CD4-positive, CD25-positive, alpha-beta regulatory T cell (primary cell): ENCODE measurements at regions not wholly inside any gene's neighbourhood (a gene's known extent, or its start where the extent isn't known, plus 50 kb on each side); places are given as distances from the start of the nearest gene placed in this dataset.

Source experiments
- ATAC-seq, 2 donors: fragments of 150-1000 bp; cut with Tn5 transposase; one replicate each; pipeline ENCODE4 v1.10.0; 2021; ENCODE audit warnings: low read depth in 2 of 2, moderate number of reproducible peaks in 2 of 2, moderate library complexity in 1 of 2
- DNase-seq, 3 donors: peaks; one replicate each; pipeline versions ENCODE4 v3.0.0 to v3.0.0-alpha.2; 2012 to 2022; ENCODE audit warnings: mixed read lengths in 1 of 3
- H3K27ac ChIP-seq: one replicate; pipeline ENCODE4 v1.7.0; 2013; ENCODE audit warnings: mild to moderate bottlenecking, low read length; ENCODE audit not compliant: insufficient read depth, poor library complexity, severe bottlenecking
- H3K27me3 ChIP-seq: one replicate; pipeline ENCODE4 v1.7.0; 2013; ENCODE audit warnings: low read length; ENCODE audit not compliant: control insufficient read depth, insufficient read depth
- H3K36me3 ChIP-seq: one replicate; pipeline ENCODE4 v1.7.0; 2013; ENCODE audit warnings: mild to moderate bottlenecking, low read length, moderate library complexity; ENCODE audit not compliant: control insufficient read depth, insufficient read depth
- H3K4me1 ChIP-seq: 2 replicates; pipeline ENCODE4 v1.7.0; 2013; ENCODE audit warnings: mild to moderate bottlenecking, low read length; ENCODE audit not compliant: insufficient read depth, control insufficient read depth, poor library complexity, severe bottlenecking
- H3K4me3 ChIP-seq: one replicate; pipeline ENCODE4 v1.7.0; 2013; ENCODE audit warnings: low read depth, mild to moderate bottlenecking, low read length, moderate library complexity
- H3K9me3 ChIP-seq, 2 experiments: 1 replicate in 1 of 2; 2 replicates in 1 of 2; pipeline ENCODE4 v1.7.0; 2013; ENCODE audit warnings: low read length in 2 of 2, mild to moderate bottlenecking in 1 of 2, moderate library complexity in 1 of 2; ENCODE audit not compliant: control insufficient read depth in 2 of 2
- H3K27ac Mint-ChIP-seq, 3 donors: one replicate each; pipeline ENCODE4 v1.8.0; 2020 to 2022; ENCODE audit warnings: mild to moderate bottlenecking in 3 of 3, mixed read lengths in 3 of 3, moderate library complexity in 2 of 3
- H3K27me3 Mint-ChIP-seq: one replicate; pipeline ENCODE4 v1.8.0; 2022; ENCODE audit warnings: mild to moderate bottlenecking, mixed read lengths
- H3K36me3 Mint-ChIP-seq: one replicate; pipeline ENCODE4 v1.8.0; 2020; ENCODE audit warnings: mixed read lengths
- H3K4me1 Mint-ChIP-seq, 4 donors: one replicate each; pipeline ENCODE4 v1.8.0; 2020 to 2022; ENCODE audit warnings: mixed read lengths in 4 of 4, mild to moderate bottlenecking in 1 of 4
- H3K4me3 Mint-ChIP-seq, 4 donors: one replicate each; pipeline ENCODE4 v1.8.0; 2020 to 2022; ENCODE audit warnings: mild to moderate bottlenecking in 4 of 4, mixed read lengths in 4 of 4, moderate library complexity in 3 of 4
- H3K9me3 Mint-ChIP-seq, 7 donors: one replicate each; pipeline ENCODE4 v1.8.0; 2020 to 2022; ENCODE audit warnings: mixed read lengths in 7 of 7, mild to moderate bottlenecking in 3 of 7, moderate library complexity in 2 of 7

DNA sequence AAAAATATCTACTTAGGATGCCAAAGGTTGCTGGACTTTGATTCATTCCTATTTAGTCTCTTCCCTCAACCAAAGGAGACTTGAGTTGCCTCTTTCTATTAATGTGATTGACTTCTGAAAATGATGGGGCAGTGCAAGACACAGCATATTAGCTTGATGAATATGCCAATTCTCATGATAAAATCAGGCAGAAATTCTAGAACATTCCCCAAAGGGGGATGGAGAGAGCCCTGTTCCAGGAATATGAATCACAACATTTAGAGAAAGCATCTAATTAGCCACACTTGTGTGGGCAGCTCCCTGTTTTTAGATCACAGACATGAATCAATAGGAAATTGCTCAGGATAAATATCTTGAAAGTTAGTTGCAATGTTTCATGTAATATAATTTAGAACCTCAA, 584.0 kb upstream of the CDH8 start:
- Mint-ChIP-seq H3K9me3 (peaks cover 2 to 35% (median 10%) of the 10 kb centered on the region in 7 donors), H3K4me3 (no peak overlapping the region), H3K36me3 (no peaks in the 10 kb centered on the region), H3K27me3 (peaks cover 5% of the 10 kb centered on the region), H3K4me1 (no peaks in the 10 kb centered on the region), H3K27ac (no peak overlapping the region)
- Histone ChIP-seq H3K9me3 (peaks cover 9 to 11% of the 10 kb centered on the region in 2 experiments), H3K36me3 (no peaks in the 10 kb centered on the region), H3K4me3 (no peak overlapping the region), H3K27me3 (no peaks in the 10 kb centered on the region), H3K4me1 (no peaks in the 10 kb centered on the region), H3K27ac (no peak overlapping the region)
- DNase-seq (no peak), ATAC-seq (no peak)

DNA sequence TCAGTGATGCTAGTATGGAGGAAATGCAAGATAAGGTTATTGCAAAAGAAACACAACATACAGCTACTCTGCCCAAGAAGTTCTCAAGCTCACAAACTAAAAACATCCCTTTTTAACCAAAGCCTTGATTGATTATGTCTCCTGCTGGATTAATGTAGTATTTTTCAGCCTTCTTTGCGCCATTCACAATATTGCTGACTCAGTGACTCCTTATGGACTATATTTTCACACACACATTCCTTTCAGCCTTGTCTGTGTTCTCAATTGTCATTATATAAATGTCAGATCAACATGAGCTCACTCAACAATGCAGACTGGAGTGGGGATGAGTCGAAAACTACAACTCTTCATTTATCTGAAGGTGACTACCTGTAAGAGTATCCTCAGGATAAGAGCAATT, 579.3 kb upstream of the CDH8 start:
- Histone ChIP-seq H3K4me1 (no peaks in the 10 kb centered on the region), H3K27me3 (no peaks in the 10 kb centered on the region), H3K27ac (no peak overlapping the region), H3K36me3 (no peaks in the 10 kb centered on the region), H3K4me3 (no peak overlapping the region), H3K9me3 (peaks cover 11 to 15% of the 10 kb centered on the region in 2 experiments)
- no peaks in the 10 kb centered on the region for H3K36me3 Mint-ChIP-seq
- H3K9me3 Mint-ChIP-seq = peaks cover 2 to 37% (median 8%) of the 10 kb centered on the region in 7 donors
- H3K27ac Mint-ChIP-seq = no peak overlapping the region
- ATAC-seq (no peak), DNase-seq (no peak)
- H3K4me3 Mint-ChIP-seq = no peak overlapping the region
- H3K4me1 Mint-ChIP-seq = no peaks in the 10 kb centered on the region
- peaks cover 5% of the 10 kb centered on the region for H3K27me3 Mint-ChIP-seq

DNA sequence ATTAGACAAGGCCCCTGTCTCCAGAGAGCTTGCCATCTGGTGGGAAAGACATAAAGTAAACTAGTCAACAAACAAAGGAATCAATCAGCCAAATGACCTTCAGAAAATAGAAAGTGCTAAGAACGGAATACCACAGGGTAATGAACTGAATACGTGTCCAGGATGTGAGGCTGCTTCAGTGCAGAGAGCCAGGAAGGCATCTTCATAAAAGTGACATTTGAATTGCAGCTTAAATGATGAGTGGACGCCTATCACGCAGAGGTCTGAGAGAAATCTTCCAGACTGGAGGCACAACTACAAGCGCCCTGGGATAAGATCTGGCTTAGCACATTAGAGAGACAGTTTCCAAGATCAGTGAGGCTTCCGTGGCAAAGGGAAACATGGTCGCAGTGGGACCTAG, 574.1 kb upstream of the CDH8 start:
- peaks cover 8% of the 10 kb centered on the region in 2 experiments for H3K9me3 ChIP-seq
- no peaks in the 10 kb centered on the region for H3K4me1 ChIP-seq
- DNase-seq (no peak), ATAC-seq (no peak)
- H3K4me3 Mint-ChIP-seq = no peak overlapping the region
- H3K27me3 ChIP-seq = no peaks in the 10 kb centered on the region
- peaks cover 3% of the 10 kb centered on the region for H3K36me3 Mint-ChIP-seq
- H3K9me3 Mint-ChIP-seq = peaks cover 0 to 33% (median 16%) of the 10 kb centered on the region in 7 donors
- no peaks in the 10 kb centered on the region for H3K36me3 ChIP-seq
- H3K27ac ChIP-seq = no peak overlapping the region
- no peak overlapping the region for H3K4me3 ChIP-seq
- H3K27me3 Mint-ChIP-seq = no peaks in the 10 kb centered on the region
- H3K4me1 Mint-ChIP-seq = no peaks in the 10 kb centered on the region
- no peak overlapping the region for H3K27ac Mint-ChIP-seq

DNA sequence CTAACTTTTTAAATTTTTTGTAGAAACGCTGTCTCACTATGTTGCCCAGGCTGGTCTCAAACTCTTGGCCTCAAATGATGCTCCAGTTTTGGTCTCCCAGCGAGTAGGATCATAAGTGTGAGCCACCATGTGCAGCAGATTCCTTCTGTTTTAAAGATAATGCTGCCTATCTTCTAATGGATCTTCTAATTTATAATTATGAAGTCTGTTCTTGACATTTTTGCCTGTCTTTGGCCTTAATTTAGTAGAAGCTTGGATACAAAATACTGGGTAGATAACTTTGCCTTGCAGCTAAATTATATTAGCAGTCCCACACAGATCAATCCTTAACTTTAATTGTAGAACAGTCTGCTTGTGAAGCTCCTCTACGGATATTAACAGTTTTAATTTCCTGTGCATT, 566.6 kb upstream of the CDH8 start:
- H3K4me3 ChIP-seq = no peak overlapping the region
- H3K36me3 Mint-ChIP-seq = no peaks in the 10 kb centered on the region

DNA sequence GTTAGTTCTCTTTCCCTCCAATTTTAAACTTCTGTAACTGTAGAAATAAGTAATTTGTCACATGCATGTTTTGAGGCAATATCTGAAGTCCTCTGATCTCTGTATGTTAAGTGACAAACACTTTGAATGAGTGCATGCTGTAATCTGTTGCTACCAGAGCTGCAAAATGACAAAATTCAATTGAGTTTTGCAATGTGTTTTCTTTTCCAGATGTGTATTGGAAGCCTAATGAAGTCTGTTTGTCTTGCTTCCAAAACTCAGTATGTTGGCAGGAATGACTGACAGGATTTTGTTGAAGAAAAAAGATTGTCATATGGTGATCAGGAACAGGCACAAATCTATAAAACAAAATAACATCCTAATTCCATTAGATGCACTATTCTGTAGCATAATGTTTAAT, 561.6 kb upstream of the CDH8 start:
- DNase-seq = no peak

More for the DNA sequence above, 566.6 kb upstream of the CDH8 start:
- H3K27ac ChIP-seq = no peak overlapping the region
- peaks cover 0 to 6% of the 10 kb centered on the region in 2 experiments for H3K9me3 ChIP-seq
- H3K9me3 Mint-ChIP-seq = peaks cover 2 to 42% (median 15%) of the 10 kb centered on the region in 7 donors
- H3K4me3 Mint-ChIP-seq = peak overlapping the region in 1 of 4 donors; percentile 21
- no peaks in the 10 kb centered on the region for H3K27me3 Mint-ChIP-seq
- no peak for DNase-seq
- H3K27ac Mint-ChIP-seq = no peak overlapping the region
- H3K4me1 Mint-ChIP-seq = no peaks in the 10 kb centered on the region
- no peaks in the 10 kb centered on the region for H3K36me3 ChIP-seq
- H3K4me1 ChIP-seq = no peaks in the 10 kb centered on the region
- no peaks in the 10 kb centered on the region for H3K27me3 ChIP-seq
- ATAC-seq = no peak

DNA sequence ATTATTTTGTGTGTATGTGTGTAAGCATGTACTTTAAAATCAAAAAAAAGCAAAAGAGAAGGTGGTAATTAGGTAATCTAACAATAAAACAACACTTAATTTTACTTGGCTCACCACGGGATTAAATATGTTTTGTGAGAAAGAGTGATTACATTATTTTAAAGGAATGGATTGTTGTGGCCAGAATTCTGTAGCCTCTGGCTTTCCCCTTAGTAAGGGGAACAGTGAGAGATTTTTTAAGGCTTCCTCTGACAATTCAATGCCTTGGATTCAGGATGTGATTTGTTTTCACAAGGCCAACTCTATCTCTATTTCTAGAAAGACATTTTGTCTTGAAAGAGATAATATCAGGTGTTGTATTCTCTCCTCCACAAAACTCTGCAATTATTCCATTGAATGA, 560.3 kb upstream of the CDH8 start:
- ATAC-seq (no peak), DNase-seq (no peak)
- H3K9me3 Mint-ChIP-seq = peaks cover 4 to 37% (median 10%) of the 10 kb centered on the region in 7 donors
- H3K4me3 Mint-ChIP-seq = no peak overlapping the region
- no peak overlapping the region for H3K27ac Mint-ChIP-seq
- H3K4me1 Mint-ChIP-seq = peaks cover 0 to 4% (median 0%) of the 10 kb centered on the region in 4 donors
- H3K27me3 Mint-ChIP-seq = no peaks in the 10 kb centered on the region
- H3K36me3 Mint-ChIP-seq = no peaks in the 10 kb centered on the region
- no peaks in the 10 kb centered on the region for H3K36me3 ChIP-seq
- H3K9me3 ChIP-seq = peaks cover 0 to 4% of the 10 kb centered on the region in 2 experiments
- no peak overlapping the region for H3K4me3 ChIP-seq
- no peaks in the 10 kb centered on the region for H3K4me1 ChIP-seq
- H3K27me3 ChIP-seq = no peaks in the 10 kb centered on the region
- H3K27ac ChIP-seq = no peak overlapping the region

More for the DNA sequence above, 561.6 kb upstream of the CDH8 start:
- ATAC-seq = no peak
- Mint-ChIP-seq H3K9me3 (peaks cover 4 to 36% (median 12%) of the 10 kb centered on the region in 7 donors), H3K27ac (peak overlapping the region in 1 of 3 donors; percentile 26), H3K27me3 (no peaks in the 10 kb centered on the region), H3K4me3 (no peak overlapping the region), H3K36me3 (no peaks in the 10 kb centered on the region), H3K4me1 (peaks cover 0 to 4% (median 0%) of the 10 kb centered on the region in 4 donors)
- Histone ChIP-seq H3K4me1 (no peaks in the 10 kb centered on the region), H3K27me3 (no peaks in the 10 kb centered on the region), H3K27ac (no peak overlapping the region), H3K4me3 (no peak overlapping the region), H3K36me3 (no peaks in the 10 kb centered on the region), H3K9me3 (peaks cover 0 to 3% of the 10 kb centered on the region in 2 experiments)

DNA sequence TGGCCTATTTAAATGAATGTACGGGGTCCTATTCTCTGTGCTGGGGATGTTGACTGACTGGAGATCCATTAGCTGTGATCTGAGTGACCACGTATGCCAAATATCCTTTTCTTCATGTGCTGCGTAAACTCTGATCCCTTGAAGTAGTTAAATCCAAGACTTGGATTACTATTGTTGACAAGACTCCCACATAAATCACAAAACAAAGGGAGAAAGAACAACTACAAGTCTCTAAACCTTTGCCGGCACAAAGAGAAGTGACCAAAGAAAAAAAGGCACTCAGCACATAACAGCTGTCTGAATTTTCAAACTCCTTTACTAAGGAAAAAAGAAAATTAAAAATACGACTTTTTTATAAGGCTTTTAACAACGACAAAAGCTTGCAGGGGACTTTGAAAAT, 559.9 kb upstream of the CDH8 start:
- no peak overlapping the region for H3K27ac Mint-ChIP-seq
- no peaks in the 10 kb centered on the region for H3K36me3 Mint-ChIP-seq
- no peak for DNase-seq
- H3K4me3 Mint-ChIP-seq = no peak overlapping the region
- Histone ChIP-seq H3K27ac (no peak overlapping the region), H3K9me3 (peaks cover 0 to 5% of the 10 kb centered on the region in 2 experiments), H3K4me3 (no peak overlapping the region), H3K36me3 (no peaks in the 10 kb centered on the region), H3K4me1 (no peaks in the 10 kb centered on the region), H3K27me3 (no peaks in the 10 kb centered on the region)
- no peaks in the 10 kb centered on the region for H3K27me3 Mint-ChIP-seq
- no peak for ATAC-seq
- H3K4me1 Mint-ChIP-seq = peaks cover 0 to 4% (median 0%) of the 10 kb centered on the region in 4 donors
- H3K9me3 Mint-ChIP-seq = peaks cover 4 to 37% (median 10%) of the 10 kb centered on the region in 7 donors

DNA sequence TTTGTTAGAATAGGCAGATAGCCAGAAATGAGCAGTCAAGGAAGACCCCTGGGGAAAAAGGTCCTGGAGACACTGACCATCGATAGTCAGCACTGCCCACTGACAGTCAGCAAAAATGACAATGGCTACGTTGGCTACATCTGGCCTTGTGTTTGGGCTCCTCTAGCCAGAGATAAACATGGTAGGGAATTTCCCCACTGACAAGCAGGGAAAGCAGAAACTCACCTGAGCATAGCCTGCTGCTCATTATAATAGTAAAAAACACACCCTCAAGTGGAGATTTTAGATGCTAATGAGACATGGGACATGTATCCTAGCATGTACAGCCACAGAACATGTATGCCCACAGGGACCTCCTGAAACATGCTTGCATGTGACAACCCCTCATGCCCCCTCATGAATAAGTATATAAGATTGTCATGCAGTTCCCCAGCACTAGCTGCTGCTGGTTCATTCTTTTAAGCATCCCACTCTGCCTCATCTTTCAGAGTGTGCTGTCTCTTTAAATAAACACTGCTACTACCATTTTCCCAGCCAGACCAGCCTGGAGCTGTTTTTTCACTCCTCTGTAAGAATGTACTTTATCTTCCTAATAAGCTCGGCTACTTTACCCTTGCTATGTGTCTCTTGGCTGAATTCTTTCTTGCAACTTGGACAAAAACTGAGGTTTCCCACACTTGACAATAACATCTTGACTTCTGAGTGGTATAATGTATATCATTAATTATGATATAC, 550.1 kb upstream of the CDH8 start:
- Histone ChIP-seq H3K9me3 (peaks cover 0 to 14% of the 10 kb centered on the region in 2 experiments), H3K4me1 (no peaks in the 10 kb centered on the region), H3K27ac (no peak overlapping the region), H3K36me3 (no peaks in the 10 kb centered on the region), H3K4me3 (no peak overlapping the region), H3K27me3 (no peaks in the 10 kb centered on the region)
- Mint-ChIP-seq H3K4me1 (no peaks in the 10 kb centered on the region), H3K4me3 (no peak overlapping the region), H3K27ac (no peak overlapping the region), H3K9me3 (peaks cover 7 to 39% (median 10%) of the 10 kb centered on the region in 7 donors), H3K27me3 (no peaks in the 10 kb centered on the region), H3K36me3 (no peaks in the 10 kb centered on the region)
- ATAC-seq (no peak), DNase-seq (no peak)
